Endothelial cell (in vitro differentiated cells): ENCODE measurements at regions not wholly inside any gene's neighbourhood (a gene's known extent, or its start where the extent isn't known, plus 50 kb on each side); places are given as distances from the start of the nearest gene placed in this dataset.
"Not testable (repeated sequence)": the region's sequence is repeated elsewhere in the genome, so short reads cannot be mapped to it uniquely, and the experiment has no call there.

Experiments
- DNase-seq: peaks from one replicate; pipeline ENCODE4 v3.0.0; 2021; ENCODE audit warnings: low spot score
- H3K27ac Mint-ChIP-seq: one replicate; pipeline ENCODE4 v1.8.0; 2021; ENCODE audit warnings: mixed read lengths, inconsistent platforms; ENCODE audit not compliant: unreplicated experiment
- H3K27me3 Mint-ChIP-seq: one replicate; pipeline ENCODE4 v1.8.0; 2021; ENCODE audit warnings: mild to moderate bottlenecking, moderate library complexity, mixed read lengths, inconsistent platforms; ENCODE audit not compliant: unreplicated experiment
- H3K36me3 Mint-ChIP-seq: one replicate; pipeline ENCODE4 v1.8.0; 2021; ENCODE audit warnings: mild to moderate bottlenecking, low read depth, mixed read lengths, inconsistent platforms; ENCODE audit not compliant: unreplicated experiment
- H3K4me1 Mint-ChIP-seq: one replicate; pipeline ENCODE4 v1.8.0; 2021; ENCODE audit warnings: mild to moderate bottlenecking, mixed read lengths, inconsistent platforms; ENCODE audit not compliant: unreplicated experiment
- H3K4me3 Mint-ChIP-seq: one replicate; pipeline ENCODE4 v1.8.0; 2021; ENCODE audit warnings: mild to moderate bottlenecking, mixed read lengths, inconsistent platforms; ENCODE audit not compliant: unreplicated experiment
- H3K9me3 Mint-ChIP-seq: one replicate; pipeline ENCODE4 v1.8.0; 2021; ENCODE audit warnings: mixed read lengths, inconsistent platforms; ENCODE audit not compliant: unreplicated experiment
- TF ChIP-seq, protein P1 (sequence below): fragments of 200-600 bp; sonication (generic); IDR thresholded peaks from one replicate; pipeline ENCODE4 v1.5.0; 2021; ENCODE audit warnings: antibody characterized with exemption; ENCODE audit not compliant: unreplicated experiment

GRCh38 chr5:125685771-125686170 is 737.4 kb upstream of the GRAMD2B start:
- H3K4me3 Mint-ChIP-seq = no peak overlapping the region
- no peaks in the 10 kb centered on the region for H3K9me3 Mint-ChIP-seq
- DNase-seq = no peak
- no peaks in the 10 kb centered on the region for H3K4me1 Mint-ChIP-seq
- TF ChIP-seq, protein P1, sequence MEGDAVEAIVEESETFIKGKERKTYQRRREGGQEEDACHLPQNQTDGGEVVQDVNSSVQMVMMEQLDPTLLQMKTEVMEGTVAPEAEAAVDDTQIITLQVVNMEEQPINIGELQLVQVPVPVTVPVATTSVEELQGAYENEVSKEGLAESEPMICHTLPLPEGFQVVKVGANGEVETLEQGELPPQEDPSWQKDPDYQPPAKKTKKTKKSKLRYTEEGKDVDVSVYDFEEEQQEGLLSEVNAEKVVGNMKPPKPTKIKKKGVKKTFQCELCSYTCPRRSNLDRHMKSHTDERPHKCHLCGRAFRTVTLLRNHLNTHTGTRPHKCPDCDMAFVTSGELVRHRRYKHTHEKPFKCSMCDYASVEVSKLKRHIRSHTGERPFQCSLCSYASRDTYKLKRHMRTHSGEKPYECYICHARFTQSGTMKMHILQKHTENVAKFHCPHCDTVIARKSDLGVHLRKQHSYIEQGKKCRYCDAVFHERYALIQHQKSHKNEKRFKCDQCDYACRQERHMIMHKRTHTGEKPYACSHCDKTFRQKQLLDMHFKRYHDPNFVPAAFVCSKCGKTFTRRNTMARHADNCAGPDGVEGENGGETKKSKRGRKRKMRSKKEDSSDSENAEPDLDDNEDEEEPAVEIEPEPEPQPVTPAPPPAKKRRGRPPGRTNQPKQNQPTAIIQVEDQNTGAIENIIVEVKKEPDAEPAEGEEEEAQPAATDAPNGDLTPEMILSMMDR = no peak
- no peaks in the 10 kb centered on the region for H3K27me3 Mint-ChIP-seq
- no peaks in the 10 kb centered on the region for H3K36me3 Mint-ChIP-seq
- no peak overlapping the region for H3K27ac Mint-ChIP-seq

DNA sequence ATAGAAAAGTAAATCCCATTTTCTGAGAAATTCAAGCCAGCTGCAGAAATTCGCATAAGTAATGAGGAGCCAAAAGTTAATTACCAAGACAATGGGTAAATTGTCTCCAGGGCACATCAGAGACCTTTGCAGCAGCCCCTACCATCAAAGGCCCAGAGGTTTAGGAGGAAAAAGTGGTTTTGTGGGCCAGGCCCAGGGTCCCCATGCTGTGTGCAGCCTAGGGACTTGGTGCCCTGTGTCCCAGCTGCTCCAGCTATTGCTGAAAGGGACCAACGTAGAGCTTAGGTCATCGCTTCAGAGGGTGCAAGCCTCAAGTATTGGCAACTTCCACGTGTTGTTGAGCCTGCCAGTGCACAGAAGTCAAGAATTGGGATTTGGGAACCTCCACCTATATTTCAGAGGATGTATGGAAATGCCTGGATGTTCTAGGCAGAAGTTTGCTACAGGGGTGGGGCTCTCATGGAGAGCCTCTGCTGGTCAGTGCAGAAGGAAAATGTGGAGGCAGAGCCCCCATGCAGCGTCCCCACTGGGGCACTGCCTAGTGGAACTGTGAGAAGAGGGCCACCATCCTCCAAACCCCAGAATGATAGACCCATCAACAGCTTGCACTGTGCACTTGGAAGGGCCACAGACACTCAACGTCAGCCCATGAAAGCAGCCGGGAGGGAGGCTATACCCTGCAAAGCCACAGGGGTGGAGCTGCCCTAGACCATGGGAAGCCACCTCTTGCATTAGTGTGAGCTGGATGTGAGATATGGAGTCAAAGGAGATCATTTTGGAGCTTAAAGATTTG is 731.3 kb upstream of the GRAMD2B start:
- not testable (repeated sequence) for H3K27ac Mint-ChIP-seq, H3K4me1 Mint-ChIP-seq, H3K36me3 Mint-ChIP-seq, H3K4me3 Mint-ChIP-seq, H3K27me3 Mint-ChIP-seq, DNase-seq, H3K9me3 Mint-ChIP-seq

- no peak for DNase-seq
- Mint-ChIP-seq H3K4me3 (no peak overlapping the region), H3K9me3 (peaks cover 4% of the 10 kb centered on the region), H3K27me3 (no peaks in the 10 kb centered on the region), H3K4me1 (no peaks in the 10 kb centered on the region), H3K36me3 (no peaks in the 10 kb centered on the region), H3K27ac (no peak overlapping the region)
- TF ChIP-seq, protein P1 = no peak
Measured at GRCh38 chr5:125695996-125696655, 727.1 kb upstream of the GRAMD2B start.

GRCh38 chr5:125696762-125697161 is 726.4 kb upstream of the GRAMD2B start:
- Mint-ChIP-seq H3K27ac (no peak overlapping the region), H3K27me3 (no peaks in the 10 kb centered on the region)
- DNase-seq = no peak

GRCh38 chr5:125698420-125698819 is 724.8 kb upstream of the GRAMD2B start:
- TF ChIP-seq, protein P1 = no peak
- H3K4me1 Mint-ChIP-seq = no peaks in the 10 kb centered on the region

More at GRCh38 chr5:125696762-125697161, 726.4 kb upstream of the GRAMD2B start:
- TF ChIP-seq, protein P1 = no peak
- no peak overlapping the region for H3K4me3 Mint-ChIP-seq
- no peaks in the 10 kb centered on the region for H3K36me3 Mint-ChIP-seq
- H3K4me1 Mint-ChIP-seq = no peaks in the 10 kb centered on the region
- peaks cover 4% of the 10 kb centered on the region for H3K9me3 Mint-ChIP-seq

More at GRCh38 chr5:125698420-125698819, 724.8 kb upstream of the GRAMD2B start:
- Mint-ChIP-seq H3K4me3 (no peak overlapping the region), H3K36me3 (no peaks in the 10 kb centered on the region), H3K27ac (no peak overlapping the region), H3K9me3 (peaks cover 4% of the 10 kb centered on the region), H3K27me3 (no peaks in the 10 kb centered on the region)
- no peak for DNase-seq
